ENCODE measurements at regions not wholly inside any gene's neighbourhood (a gene's known extent, or its start where the extent isn't known, plus 50 kb on each side); places are given as distances from the start of the nearest gene placed in this dataset.

GRCh38 chr13:106133025-106133424 is 402.4 kb downstream of the EFNB2 start:
- DNase-seq, result no peak
- Histone ChIP-seq H3K27me3 (replicated peaks; ENCODE audit: control insufficient read depth, insufficient read depth, low read length, poor library complexity, severe bottlenecking) (no peaks in the 10 kb centered on the region), H3K27ac (ENCODE audit: insufficient read depth, low read length, poor library complexity, severe bottlenecking) (no peak overlapping the region), H3K4me1 (ENCODE audit: control insufficient read depth, insufficient read depth, low read length, poor library complexity, severe bottlenecking) (no peaks in the 10 kb centered on the region), H3K4me3 (ENCODE audit: insufficient read depth, low read depth, low read length, poor library complexity, severe bottlenecking) (no peak overlapping the region), H3K9me3 (ENCODE audit: control insufficient read depth, low read length) (no peaks in the 10 kb centered on the region), H3K36me3 (ENCODE audit: control insufficient read depth, insufficient read depth, low read length) (no peaks in the 10 kb centered on the region)

GRCh38 chr13:106132216-106132615 is 403.2 kb downstream of the EFNB2 start:
- DNase-seq, result no peak
- Histone ChIP-seq H3K4me3 (ENCODE audit: insufficient read depth, low read depth, low read length, poor library complexity, severe bottlenecking) (no peak overlapping the region), H3K27ac (ENCODE audit: insufficient read depth, low read length, poor library complexity, severe bottlenecking) (no peak overlapping the region), H3K9me3 (ENCODE audit: control insufficient read depth, low read length) (no peaks in the 10 kb centered on the region), H3K36me3 (ENCODE audit: control insufficient read depth, insufficient read depth, low read length) (no peaks in the 10 kb centered on the region), H3K4me1 (ENCODE audit: control insufficient read depth, insufficient read depth, low read length, poor library complexity, severe bottlenecking) (no peaks in the 10 kb centered on the region), H3K27me3 (replicated peaks; ENCODE audit: control insufficient read depth, insufficient read depth, low read length, poor library complexity, severe bottlenecking) (no peaks in the 10 kb centered on the region)

GRCh38 chr13:106129993-106130392 is 405.5 kb downstream of the EFNB2 start:
- H3K27ac ChIP-seq (ENCODE audit: insufficient read depth, low read length, poor library complexity, severe bottlenecking), result no peak overlapping the region
- no peak overlapping the region for H3K4me3 ChIP-seq (ENCODE audit: insufficient read depth, low read depth, low read length, poor library complexity, severe bottlenecking)
- no peaks in the 10 kb centered on the region for H3K36me3 ChIP-seq (ENCODE audit: control insufficient read depth, insufficient read depth, low read length)
- DNase-seq, result no peak
- H3K9me3 ChIP-seq (ENCODE audit: control insufficient read depth, low read length), result no peaks in the 10 kb centered on the region
- H3K4me1 ChIP-seq (ENCODE audit: control insufficient read depth, insufficient read depth, low read length, poor library complexity, severe bottlenecking), result no peaks in the 10 kb centered on the region
- H3K27me3 ChIP-seq (replicated peaks; ENCODE audit: control insufficient read depth, insufficient read depth, low read length, poor library complexity, severe bottlenecking), result no peaks in the 10 kb centered on the region

- H3K36me3 ChIP-seq (ENCODE audit: control insufficient read depth, insufficient read depth, low read length), result no peaks in the 10 kb centered on the region
Observed at GRCh38 chr13:106129273-106129672, 406.2 kb downstream of the EFNB2 start.

GRCh38 chr13:106122234-106122633 is 413.2 kb downstream of the EFNB2 start:
- Histone ChIP-seq H3K4me3 (ENCODE audit: insufficient read depth, low read depth, low read length, poor library complexity, severe bottlenecking) (no peak overlapping the region), H3K4me1 (ENCODE audit: control insufficient read depth, insufficient read depth, low read length, poor library complexity, severe bottlenecking) (no peaks in the 10 kb centered on the region), H3K27me3 (replicated peaks; ENCODE audit: control insufficient read depth, insufficient read depth, low read length, poor library complexity, severe bottlenecking) (no peaks in the 10 kb centered on the region), H3K27ac (ENCODE audit: insufficient read depth, low read length, poor library complexity, severe bottlenecking) (no peak overlapping the region), H3K36me3 (ENCODE audit: control insufficient read depth, insufficient read depth, low read length) (no peaks in the 10 kb centered on the region), H3K9me3 (ENCODE audit: control insufficient read depth, low read length) (no peaks in the 10 kb centered on the region)
- no peak for DNase-seq

More at GRCh38 chr13:106129273-106129672, 406.2 kb downstream of the EFNB2 start:
- Histone ChIP-seq H3K9me3 (ENCODE audit: control insufficient read depth, low read length) (no peaks in the 10 kb centered on the region), H3K4me1 (ENCODE audit: control insufficient read depth, insufficient read depth, low read length, poor library complexity, severe bottlenecking) (no peaks in the 10 kb centered on the region), H3K27me3 (replicated peaks; ENCODE audit: control insufficient read depth, insufficient read depth, low read length, poor library complexity, severe bottlenecking) (no peaks in the 10 kb centered on the region), H3K27ac (ENCODE audit: insufficient read depth, low read length, poor library complexity, severe bottlenecking) (no peak overlapping the region), H3K4me3 (ENCODE audit: insufficient read depth, low read depth, low read length, poor library complexity, severe bottlenecking) (no peak overlapping the region)
- no peak for DNase-seq

GRCh38 chr13:106121173-106121754 is 414.2 kb downstream of the EFNB2 start:
- H3K27me3 ChIP-seq (replicated peaks; ENCODE audit: control insufficient read depth, insufficient read depth, low read length, poor library complexity, severe bottlenecking), result no peaks in the 10 kb centered on the region
- H3K4me1 ChIP-seq (ENCODE audit: control insufficient read depth, insufficient read depth, low read length, poor library complexity, severe bottlenecking), result no peaks in the 10 kb centered on the region
- H3K27ac ChIP-seq (ENCODE audit: insufficient read depth, low read length, poor library complexity, severe bottlenecking), result no peak overlapping the region
- H3K36me3 ChIP-seq (ENCODE audit: control insufficient read depth, insufficient read depth, low read length), result no peaks in the 10 kb centered on the region
- H3K9me3 ChIP-seq (ENCODE audit: control insufficient read depth, low read length), result no peaks in the 10 kb centered on the region
- H3K4me3 ChIP-seq (ENCODE audit: insufficient read depth, low read depth, low read length, poor library complexity, severe bottlenecking), result no peak overlapping the region
- DNase-seq, result no peak

- H3K36me3 ChIP-seq (ENCODE audit: control insufficient read depth, insufficient read depth, low read length), result no peaks in the 10 kb centered on the region
- H3K27ac ChIP-seq (ENCODE audit: insufficient read depth, low read length, poor library complexity, severe bottlenecking), result no peak overlapping the region
- H3K9me3 ChIP-seq (ENCODE audit: control insufficient read depth, low read length), result no peaks in the 10 kb centered on the region
- no peaks in the 10 kb centered on the region for H3K4me1 ChIP-seq (ENCODE audit: control insufficient read depth, insufficient read depth, low read length, poor library complexity, severe bottlenecking)
- H3K4me3 ChIP-seq (ENCODE audit: insufficient read depth, low read depth, low read length, poor library complexity, severe bottlenecking), result no peak overlapping the region
- H3K27me3 ChIP-seq (replicated peaks; ENCODE audit: control insufficient read depth, insufficient read depth, low read length, poor library complexity, severe bottlenecking), result no peaks in the 10 kb centered on the region
- DNase-seq, result no peak
Observed at GRCh38 chr13:106118996-106119395, 416.5 kb downstream of the EFNB2 start.

GRCh38 chr13:106118050-106118449 is 417.4 kb downstream of the EFNB2 start:
- Histone ChIP-seq H3K27ac (ENCODE audit: insufficient read depth, low read length, poor library complexity, severe bottlenecking) (no peak overlapping the region), H3K4me3 (ENCODE audit: insufficient read depth, low read depth, low read length, poor library complexity, severe bottlenecking) (no peak overlapping the region), H3K4me1 (ENCODE audit: control insufficient read depth, insufficient read depth, low read length, poor library complexity, severe bottlenecking) (no peaks in the 10 kb centered on the region), H3K36me3 (ENCODE audit: control insufficient read depth, insufficient read depth, low read length) (no peaks in the 10 kb centered on the region), H3K9me3 (ENCODE audit: control insufficient read depth, low read length) (no peaks in the 10 kb centered on the region), H3K27me3 (replicated peaks; ENCODE audit: control insufficient read depth, insufficient read depth, low read length, poor library complexity, severe bottlenecking) (no peaks in the 10 kb centered on the region)
- no peak for DNase-seq

GRCh38 chr13:106117640-106118039 is 417.8 kb downstream of the EFNB2 start:
- no peaks in the 10 kb centered on the region for H3K27me3 ChIP-seq (replicated peaks; ENCODE audit: control insufficient read depth, insufficient read depth, low read length, poor library complexity, severe bottlenecking)
- no peak for DNase-seq
- no peaks in the 10 kb centered on the region for H3K36me3 ChIP-seq (ENCODE audit: control insufficient read depth, insufficient read depth, low read length)
- no peak overlapping the region for H3K4me3 ChIP-seq (ENCODE audit: insufficient read depth, low read depth, low read length, poor library complexity, severe bottlenecking)
- no peaks in the 10 kb centered on the region for H3K9me3 ChIP-seq (ENCODE audit: control insufficient read depth, low read length)
- no peak overlapping the region for H3K27ac ChIP-seq (ENCODE audit: insufficient read depth, low read length, poor library complexity, severe bottlenecking)
- no peaks in the 10 kb centered on the region for H3K4me1 ChIP-seq (ENCODE audit: control insufficient read depth, insufficient read depth, low read length, poor library complexity, severe bottlenecking)

- no peak for DNase-seq
- Histone ChIP-seq H3K4me1 (ENCODE audit: control insufficient read depth, insufficient read depth, low read length, poor library complexity, severe bottlenecking) (no peaks in the 10 kb centered on the region), H3K4me3 (ENCODE audit: insufficient read depth, low read depth, low read length, poor library complexity, severe bottlenecking) (no peak overlapping the region), H3K9me3 (ENCODE audit: control insufficient read depth, low read length) (no peaks in the 10 kb centered on the region), H3K36me3 (ENCODE audit: control insufficient read depth, insufficient read depth, low read length) (no peaks in the 10 kb centered on the region), H3K27ac (ENCODE audit: insufficient read depth, low read length, poor library complexity, severe bottlenecking) (no peak overlapping the region), H3K27me3 (replicated peaks; ENCODE audit: control insufficient read depth, insufficient read depth, low read length, poor library complexity, severe bottlenecking) (no peaks in the 10 kb centered on the region)
Observed at GRCh38 chr13:106117035-106117434, 418.4 kb downstream of the EFNB2 start.
